22Rv1 (cell line): ENCODE measurements at regions not wholly inside any gene's neighbourhood (a gene's known extent, or its start where the extent isn't known, plus 50 kb on each side); places are given as distances from the start of the nearest gene placed in this dataset.

ENCODE experiments used
- H3K27ac ChIP-seq: fragments of 450-650 bp; 2 replicates; pipeline ENCODE4 v1.5.1; 2017
- ZFX ChIP-seq: fragments of 450-650 bp; IDR thresholded peaks from 2 replicates; pipeline ENCODE4 v1.6.1; 2017; ENCODE audit warnings: antibody characterized with exemption, borderline replicate concordance
- TF ChIP-seq, protein P1 (sequence below): fragments of 450-650 bp; IDR thresholded peaks from 2 replicates; pipeline ENCODE4 v1.5.1; 2017; ENCODE audit warnings: mild to moderate bottlenecking

DNA sequence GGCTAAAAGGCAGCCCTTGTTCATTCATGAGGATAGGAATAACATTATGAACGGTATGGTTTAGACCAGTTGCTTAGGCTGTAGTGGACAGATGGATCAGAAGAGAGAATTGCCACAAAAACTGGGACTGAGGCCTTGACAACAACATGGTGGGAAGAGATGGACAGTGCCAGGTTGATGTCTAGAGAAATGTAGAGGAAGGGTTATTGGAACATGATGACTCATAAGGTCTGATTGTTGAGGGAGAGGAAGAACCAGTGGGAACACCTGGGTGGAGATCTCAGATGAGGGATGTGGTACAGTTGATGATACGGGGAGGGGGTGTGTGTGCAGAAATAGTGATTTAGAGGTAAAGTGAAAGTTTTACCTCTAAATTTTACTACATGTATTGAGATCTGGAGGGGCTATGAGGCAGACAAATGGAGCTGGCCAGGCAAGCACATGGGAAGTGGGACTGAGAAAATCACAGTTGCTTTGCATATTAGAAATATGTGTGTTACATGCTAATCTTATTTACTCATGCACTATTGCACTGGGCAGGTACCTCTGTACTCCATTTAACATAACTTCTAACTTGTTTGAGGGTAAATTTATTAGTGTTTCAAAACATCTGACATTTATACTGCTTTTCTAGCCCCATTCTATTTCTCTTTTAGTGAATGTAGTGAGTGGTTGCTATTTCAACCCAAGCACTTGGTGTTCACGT is 65.6 kb downstream of the PLCE1 start:
- TF ChIP-seq ZFX: no peak
- TF ChIP-seq, protein P1, sequence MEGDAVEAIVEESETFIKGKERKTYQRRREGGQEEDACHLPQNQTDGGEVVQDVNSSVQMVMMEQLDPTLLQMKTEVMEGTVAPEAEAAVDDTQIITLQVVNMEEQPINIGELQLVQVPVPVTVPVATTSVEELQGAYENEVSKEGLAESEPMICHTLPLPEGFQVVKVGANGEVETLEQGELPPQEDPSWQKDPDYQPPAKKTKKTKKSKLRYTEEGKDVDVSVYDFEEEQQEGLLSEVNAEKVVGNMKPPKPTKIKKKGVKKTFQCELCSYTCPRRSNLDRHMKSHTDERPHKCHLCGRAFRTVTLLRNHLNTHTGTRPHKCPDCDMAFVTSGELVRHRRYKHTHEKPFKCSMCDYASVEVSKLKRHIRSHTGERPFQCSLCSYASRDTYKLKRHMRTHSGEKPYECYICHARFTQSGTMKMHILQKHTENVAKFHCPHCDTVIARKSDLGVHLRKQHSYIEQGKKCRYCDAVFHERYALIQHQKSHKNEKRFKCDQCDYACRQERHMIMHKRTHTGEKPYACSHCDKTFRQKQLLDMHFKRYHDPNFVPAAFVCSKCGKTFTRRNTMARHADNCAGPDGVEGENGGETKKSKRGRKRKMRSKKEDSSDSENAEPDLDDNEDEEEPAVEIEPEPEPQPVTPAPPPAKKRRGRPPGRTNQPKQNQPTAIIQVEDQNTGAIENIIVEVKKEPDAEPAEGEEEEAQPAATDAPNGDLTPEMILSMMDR: no peak
- H3K27ac ChIP-seq: no peak overlapping the region

DNA sequence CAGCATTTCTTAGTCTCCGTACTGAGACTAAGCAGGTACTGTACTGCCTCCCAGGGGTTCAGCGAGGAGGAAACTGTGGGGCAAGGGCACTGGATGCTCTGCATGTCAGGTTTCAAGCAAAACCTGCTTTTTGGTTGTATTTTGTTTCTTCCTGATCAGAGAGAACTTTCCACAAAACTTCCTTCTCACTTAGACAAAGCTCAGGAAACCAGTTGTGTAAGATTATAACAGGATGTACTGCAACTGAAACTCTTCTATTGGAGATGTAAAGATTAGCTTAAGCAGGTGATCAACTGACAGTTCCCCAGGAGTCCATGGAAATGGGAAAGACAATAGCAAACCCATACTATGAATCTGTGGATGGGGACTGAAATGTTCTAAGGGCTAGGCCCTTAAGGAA is 67.3 kb downstream of the PLCE1 start:
- TF ChIP-seq ZFX: no peak
- TF ChIP-seq, protein P1: no peak

DNA sequence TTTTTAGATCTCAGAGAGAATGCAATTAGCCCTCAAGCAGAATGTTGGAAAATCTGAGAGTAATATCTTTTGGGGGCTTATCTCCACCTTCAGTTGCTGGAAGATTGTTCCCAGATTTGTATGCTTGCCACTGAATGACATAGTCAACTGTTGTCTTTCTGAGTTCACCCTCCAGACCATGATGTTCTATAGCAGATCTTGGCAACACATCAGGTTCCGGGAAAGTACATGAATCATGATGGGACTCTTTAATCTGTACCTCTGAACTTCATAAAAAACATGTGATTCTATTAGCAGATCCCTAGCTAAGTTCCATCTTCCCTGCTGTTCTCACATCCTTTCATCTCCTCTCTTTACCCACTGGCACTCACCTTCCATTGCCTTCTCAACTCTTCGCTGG is 68.9 kb downstream of the PLCE1 start:
- TF ChIP-seq, protein P1: no peak
- TF ChIP-seq ZFX: no peak

More for the DNA sequence above, 67.3 kb downstream of the PLCE1 start:
- no peak overlapping the region for H3K27ac ChIP-seq

DNA sequence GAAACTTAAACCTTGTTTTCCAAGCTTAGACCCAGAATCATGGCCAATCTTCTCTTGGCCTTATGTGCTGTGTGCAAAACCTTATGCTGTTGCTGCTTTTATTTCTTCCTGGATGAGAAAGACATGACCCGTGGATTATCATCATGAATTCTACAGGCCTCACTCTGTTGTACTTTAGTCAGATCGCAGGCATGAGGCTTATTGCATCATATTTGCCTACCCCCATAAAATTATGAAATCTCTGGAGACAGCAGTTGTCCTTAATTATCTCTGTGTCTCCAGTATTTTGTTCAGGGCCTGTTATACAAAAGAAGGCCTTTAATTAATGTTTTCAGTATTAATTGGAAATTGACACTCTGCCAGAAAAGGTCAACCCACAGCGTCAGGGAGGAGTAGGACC is 71.6 kb downstream of the PLCE1 start:
- no peak overlapping the region for H3K27ac ChIP-seq
- TF ChIP-seq ZFX: no peak
- TF ChIP-seq, protein P1: no peak

More for the DNA sequence above, 68.9 kb downstream of the PLCE1 start:
- H3K27ac ChIP-seq: no peak overlapping the region

DNA sequence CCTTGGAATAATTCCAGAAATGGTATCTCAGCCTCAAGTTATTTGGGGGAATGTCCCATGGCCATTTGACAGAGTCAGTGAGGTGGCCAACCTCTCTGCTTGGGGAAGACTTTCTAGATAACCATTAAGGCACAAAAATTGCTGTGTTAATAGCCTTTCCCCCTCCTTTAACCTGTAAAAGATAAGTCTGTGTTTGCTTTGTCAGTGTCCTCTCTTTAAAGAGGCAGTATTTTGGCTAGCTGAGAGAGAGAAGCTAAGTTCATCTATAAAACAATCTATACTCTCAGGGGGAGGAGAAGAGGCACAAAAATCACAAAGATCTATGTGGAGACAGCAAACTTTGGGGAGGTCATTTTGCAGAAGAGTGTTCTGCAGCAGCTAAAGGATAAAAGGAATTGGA is 72.1 kb downstream of the PLCE1 start:
- no peak overlapping the region for H3K27ac ChIP-seq

DNA sequence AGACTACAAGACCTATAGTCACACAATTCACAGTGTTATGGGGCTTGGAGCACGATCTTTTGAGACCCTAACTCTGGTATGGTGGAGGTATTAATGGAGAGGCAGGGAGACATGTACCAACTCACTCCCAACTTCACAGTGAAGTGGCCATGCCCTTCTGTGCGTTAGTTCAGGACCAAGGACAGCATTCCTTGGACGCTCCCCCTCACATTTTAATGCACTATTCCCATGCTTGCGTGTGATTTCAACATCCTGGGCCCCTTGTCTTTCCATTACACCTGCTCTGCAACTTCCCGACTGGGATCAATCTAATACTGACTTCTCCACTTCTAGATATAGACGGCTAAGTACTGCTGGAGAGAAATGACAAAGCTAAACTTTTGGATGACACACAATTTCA is 72.7 kb downstream of the PLCE1 start:
- TF ChIP-seq, protein P1: no peak
- TF ChIP-seq ZFX: no peak
- no peak overlapping the region for H3K27ac ChIP-seq

More for the DNA sequence above, 72.1 kb downstream of the PLCE1 start:
- TF ChIP-seq, protein P1: no peak
- TF ChIP-seq ZFX: no peak

DNA sequence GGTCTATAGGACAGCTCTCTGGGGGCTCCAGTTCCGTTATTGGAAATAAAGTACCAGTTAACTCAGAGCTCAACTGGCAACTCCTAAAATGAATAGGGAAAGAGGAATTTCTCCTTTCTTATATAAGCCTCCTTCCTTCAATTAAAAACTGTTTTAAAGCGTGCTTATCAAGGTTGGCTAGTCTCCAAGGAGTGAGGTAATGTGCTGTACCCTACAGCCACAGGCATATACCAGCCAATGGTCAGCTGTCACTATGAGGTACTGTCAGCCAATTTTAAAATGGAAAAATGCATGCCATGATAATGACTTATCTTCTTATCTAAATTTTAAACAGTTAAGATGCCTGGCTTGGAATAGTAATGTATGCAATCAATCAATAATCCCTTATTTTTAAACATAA is 76.2 kb downstream of the PLCE1 start:
- TF ChIP-seq, protein P1: no peak
- no peak for TF ChIP-seq ZFX

More for the DNA sequence above, 76.2 kb downstream of the PLCE1 start:
- H3K27ac ChIP-seq: no peak overlapping the region
